Lower leg skin (tissue), 3 donors: ENCODE measurements at regions not wholly inside any gene's neighbourhood (a gene's known extent, or its start where the extent isn't known, plus 50 kb on each side); places are given as distances from the start of the nearest gene placed in this dataset.

Experiments
- CTCF ChIP-seq, 3 donors: fragments of 450-650 bp; IDR thresholded peaks; one replicate each; pipeline ENCODE4 v1.5.1; 2016; ENCODE audit warnings: antibody characterized with exemption in 3 of 3, mild to moderate bottlenecking in 3 of 3, moderate library complexity in 2 of 3
- POLR2A ChIP-seq, 2 donors: fragments of 450-650 bp; IDR thresholded peaks; one replicate each; pipeline ENCODE4 v1.6.1; 2016 to 2017; ENCODE audit warnings: antibody characterized with exemption in 2 of 2, mild to moderate bottlenecking in 1 of 2, moderate library complexity in 1 of 2

- TF ChIP-seq CTCF (IDR thresholded peaks at IDR 0.05), result no peak
- no peak for TF ChIP-seq POLR2A (IDR thresholded peaks at IDR 0.05)
Observed at GRCh38 chr5:92923885-92924284, 657.1 kb downstream of the NR2F1-AS1 start.
